PC-3 (cell line): ENCODE measurements at regions not wholly inside any gene's neighbourhood (a gene's known extent, or its start where the extent isn't known, plus 50 kb on each side); places are given as distances from the start of the nearest gene placed in this dataset.

ENCODE experiments used
- ATAC-seq: fragments of 200-7000 bp; cut with Tn5 transposase; 2 replicates; pipeline ENCODE4 v1.9.1; 2020; ENCODE audit warnings: mild to moderate bottlenecking, moderate library complexity
- BruUV-seq: library from RNA; stranded (reverse); fragments of 400-500 nt; replicated peaks from 2 replicates; lab custom pipeline; 2021; lab: Mats Ljungman, UMichigan
- CTCF ChIA-PET: fragments of 300-600 bp; sonication (Branson Sonifier 250); formaldehyde crosslinking; loops from one replicate; lab custom pipeline; 2022; ENCODE audit warnings: antibody characterized with exemption; lab: Charles Lee
- POLR2A ChIA-PET: fragments of 300-600 bp; sonication (Branson Sonifier 250); formaldehyde crosslinking; loops from one replicate; lab custom pipeline; 2022; ENCODE audit warnings: antibody characterized with exemption; ENCODE audit not compliant: unreplicated experiment; lab: Charles Lee
- DNase-seq: peaks from one replicate; pipeline ENCODE4 v3.0.0-alpha.2; 2015
- H2AFZ ChIP-seq: fragments of 300-600 bp; sonication (generic); 2 replicates; pipeline ENCODE4 v1.6.0; 2016; ENCODE audit warnings: antibody characterized with exemption, low read length
- H3F3A ChIP-seq: fragments of 300-600 bp; sonication (generic); one replicate; pipeline ENCODE4 v1.6.0; 2017; ENCODE audit warnings: antibody characterized with exemption, low read length, control low read depth, mild to moderate bottlenecking; ENCODE audit not compliant: unreplicated experiment
- H3K27ac ChIP-seq: fragments of 300-600 bp; sonication (generic); 2 replicates; pipeline ENCODE4 v1.5.1; 2016; ENCODE audit warnings: mild to moderate bottlenecking, low read length
- H3K27me3 ChIP-seq: fragments of 300-600 bp; sonication (generic); 2 replicates; pipeline ENCODE4 v1.6.1; 2016; ENCODE audit warnings: low read length, mixed read lengths
- H3K36me3 ChIP-seq: fragments of 300-600 bp; sonication (generic); 2 replicates; pipeline ENCODE4 v1.6.1; 2016; ENCODE audit warnings: low read depth, mixed run types, low read length, mixed read lengths
- H3K4me1 ChIP-seq: fragments of 300-600 bp; sonication (generic); 2 replicates; pipeline ENCODE4 v1.5.1; 2016; ENCODE audit warnings: low read length; ENCODE audit not compliant: insufficient read depth
- H3K4me2 ChIP-seq: fragments of 300-600 bp; sonication (generic); 2 replicates; pipeline ENCODE4 v1.6.0; 2016; ENCODE audit warnings: low read length
- H3K4me3 ChIP-seq: fragments of 300-600 bp; sonication (generic); 2 replicates; pipeline ENCODE4 v1.5.1; 2016; ENCODE audit warnings: mild to moderate bottlenecking, low read length, mixed read lengths
- H3K79me2 ChIP-seq: fragments of 300-600 bp; sonication (generic); 2 replicates; pipeline ENCODE4 v1.6.1; 2017; ENCODE audit warnings: low read length, mixed read lengths
- H3K9ac ChIP-seq: fragments of 300-600 bp; sonication (generic); 2 replicates; pipeline ENCODE4 v1.6.0; 2016; ENCODE audit warnings: mild to moderate bottlenecking, low read length
- H3K9me2 ChIP-seq: fragments of 300-600 bp; sonication (generic); replicated peaks from 2 replicates; pipeline ENCODE4 v1.6.1; 2016; ENCODE audit warnings: mixed run types, low read length, mixed read lengths
- H3K9me3 ChIP-seq: fragments of 300-600 bp; sonication (generic); 2 replicates; pipeline ENCODE4 v1.6.1; 2016; ENCODE audit warnings: low read length, mixed read lengths
- H4K20me1 ChIP-seq: fragments of 300-600 bp; sonication (generic); 2 replicates; pipeline ENCODE4 v1.6.1; 2016; ENCODE audit warnings: low read length, mixed read lengths
- EZH2 ChIP-seq: fragments of 300-600 bp; sonication (generic); IDR thresholded peaks from one replicate; pipeline ENCODE4 v1.6.1; 2017; ENCODE audit warnings: antibody characterized with exemption, mild to moderate bottlenecking, low read length; ENCODE audit not compliant: unreplicated experiment
- EZH2phosphoT487 ChIP-seq: fragments of 300-600 bp; sonication (generic); IDR thresholded peaks from 2 replicates; pipeline ENCODE4 v1.6.1; 2018; ENCODE audit warnings: mild to moderate bottlenecking, antibody characterized with exemption, low read length, borderline replicate concordance
- intact Hi-C: fragments of 100-400 bp; cut with micrococcal nuclease; formaldehyde crosslinking; loops from 2 replicates; pipeline ENCODE4 v1.9.0; 2023
- TF ChIP-seq, protein P1 (sequence below): fragments of 300-600 bp; sonication (generic); conservative IDR thresholded peaks from 2 replicates; pipeline ENCODE4 v1.5.1; 2017; ENCODE audit warnings: antibody characterized with exemption, low read depth, mild to moderate bottlenecking, low read length

DNA sequence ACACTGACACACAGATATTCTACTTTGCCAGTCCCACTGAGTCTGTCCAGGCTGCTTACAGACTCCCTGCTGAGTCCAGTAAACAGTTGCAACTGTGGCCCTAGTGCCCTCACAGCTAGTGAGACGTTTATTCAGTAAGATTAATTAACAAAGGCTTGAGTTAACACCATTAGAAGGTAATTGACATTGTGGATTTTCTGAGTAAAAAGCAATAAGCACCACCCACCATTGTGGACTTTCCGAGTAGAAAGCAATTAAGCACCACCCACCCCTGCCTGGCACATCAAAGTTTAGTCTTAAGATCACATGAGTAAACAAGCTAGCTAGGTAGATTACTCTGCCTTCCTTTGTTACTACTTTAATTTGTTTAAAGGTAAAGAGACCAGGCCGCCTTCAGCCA is 408.6 kb upstream of the IMPG1 start:
- H3K27ac ChIP-seq, result no peak overlapping the region
- no peaks in the 10 kb centered on the region for H3K79me2 ChIP-seq
- ChIA-PET CTCF (no interaction called here), POLR2A (no interaction called here)
- no peak for TF ChIP-seq EZH2
- TF ChIP-seq, protein P1, sequence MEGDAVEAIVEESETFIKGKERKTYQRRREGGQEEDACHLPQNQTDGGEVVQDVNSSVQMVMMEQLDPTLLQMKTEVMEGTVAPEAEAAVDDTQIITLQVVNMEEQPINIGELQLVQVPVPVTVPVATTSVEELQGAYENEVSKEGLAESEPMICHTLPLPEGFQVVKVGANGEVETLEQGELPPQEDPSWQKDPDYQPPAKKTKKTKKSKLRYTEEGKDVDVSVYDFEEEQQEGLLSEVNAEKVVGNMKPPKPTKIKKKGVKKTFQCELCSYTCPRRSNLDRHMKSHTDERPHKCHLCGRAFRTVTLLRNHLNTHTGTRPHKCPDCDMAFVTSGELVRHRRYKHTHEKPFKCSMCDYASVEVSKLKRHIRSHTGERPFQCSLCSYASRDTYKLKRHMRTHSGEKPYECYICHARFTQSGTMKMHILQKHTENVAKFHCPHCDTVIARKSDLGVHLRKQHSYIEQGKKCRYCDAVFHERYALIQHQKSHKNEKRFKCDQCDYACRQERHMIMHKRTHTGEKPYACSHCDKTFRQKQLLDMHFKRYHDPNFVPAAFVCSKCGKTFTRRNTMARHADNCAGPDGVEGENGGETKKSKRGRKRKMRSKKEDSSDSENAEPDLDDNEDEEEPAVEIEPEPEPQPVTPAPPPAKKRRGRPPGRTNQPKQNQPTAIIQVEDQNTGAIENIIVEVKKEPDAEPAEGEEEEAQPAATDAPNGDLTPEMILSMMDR, result no peak
- no peak for TF ChIP-seq EZH2phosphoT487
- H3K9me2 ChIP-seq, result no peaks in the 10 kb centered on the region
- H4K20me1 ChIP-seq, result no peaks in the 10 kb centered on the region
- no TSS peak for BruUV-seq
- no peak overlapping the region for H3K4me3 ChIP-seq
- no peaks in the 10 kb centered on the region for H3K27me3 ChIP-seq
- no peak overlapping the region for H3K9ac ChIP-seq
- no peaks in the 10 kb centered on the region for H3K4me1 ChIP-seq
- no peak for DNase-seq
- H3K36me3 ChIP-seq, result no peaks in the 10 kb centered on the region
- H2AFZ ChIP-seq, result no peak overlapping the region
- no peak overlapping the region for H3K4me2 ChIP-seq
- ATAC-seq, result no peak
- no peaks in the 10 kb centered on the region for H3K9me3 ChIP-seq
- intact Hi-C loops, result no loop called here
- H3F3A ChIP-seq, result no peaks in the 10 kb centered on the region

DNA sequence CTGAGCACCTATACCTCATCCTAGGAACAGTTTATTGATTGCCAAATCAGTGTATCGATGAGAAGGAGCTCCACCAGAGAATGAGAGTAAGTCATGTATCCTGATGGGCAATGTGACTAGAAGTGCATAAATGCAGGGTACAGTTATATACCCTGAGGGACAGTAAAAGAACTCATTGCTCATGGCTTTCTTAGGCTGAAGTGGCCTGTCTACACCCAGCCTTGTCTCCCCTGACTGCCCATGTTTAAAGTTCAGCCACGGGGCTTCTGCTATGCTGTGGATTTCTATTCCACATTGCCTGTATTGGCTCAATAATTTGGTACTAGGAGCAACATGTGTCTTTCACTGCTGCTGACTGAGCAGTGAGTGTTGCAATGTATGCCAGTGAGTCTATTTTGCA is 400.4 kb upstream of the IMPG1 start:
- no peak overlapping the region for H3K4me3 ChIP-seq
- ChIA-PET CTCF (no interaction called here), POLR2A (no interaction called here)
- ATAC-seq (no peak), DNase-seq (no peak)
- no peaks in the 10 kb centered on the region for H3K4me1 ChIP-seq
- no peaks in the 10 kb centered on the region for H3K79me2 ChIP-seq
- no peaks in the 10 kb centered on the region for H3F3A ChIP-seq
- H2AFZ ChIP-seq, result no peak overlapping the region
- no TSS peak for BruUV-seq
- no peak for TF ChIP-seq EZH2
- H3K4me2 ChIP-seq, result no peak overlapping the region
- no peaks in the 10 kb centered on the region for H3K9me3 ChIP-seq
- intact Hi-C loops, result no loop called here
- no peak overlapping the region for H3K27ac ChIP-seq
- no peaks in the 10 kb centered on the region for H3K9me2 ChIP-seq
- no peak overlapping the region for H3K9ac ChIP-seq
- H3K36me3 ChIP-seq, result no peaks in the 10 kb centered on the region
- no peaks in the 10 kb centered on the region for H4K20me1 ChIP-seq
- H3K27me3 ChIP-seq, result no peaks in the 10 kb centered on the region

DNA sequence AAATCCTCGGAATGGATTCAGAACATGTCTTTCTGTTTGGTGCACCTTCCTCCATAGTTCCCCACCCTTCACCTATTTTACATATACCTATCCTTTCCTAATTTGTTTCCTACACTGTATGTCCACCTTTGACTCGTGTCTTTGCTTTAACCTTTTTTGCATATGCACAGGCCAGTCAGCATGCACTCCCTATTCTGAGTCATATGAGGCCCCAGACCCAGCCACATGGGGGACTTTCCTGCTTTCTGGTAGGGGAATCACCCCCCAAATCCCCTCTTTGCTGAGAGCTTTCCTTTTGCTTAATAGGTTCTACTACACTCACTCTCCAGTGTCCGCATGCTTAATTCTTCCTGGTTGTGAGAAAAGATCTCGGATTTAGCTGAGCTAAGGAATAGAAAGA is 393.8 kb upstream of the IMPG1 start:
- H3K79me2 ChIP-seq, result no peaks in the 10 kb centered on the region
- no peaks in the 10 kb centered on the region for H3K4me1 ChIP-seq
- no peak overlapping the region for H3K4me2 ChIP-seq
- POLR2A ChIA-PET, result no interaction called here
- H4K20me1 ChIP-seq, result no peaks in the 10 kb centered on the region
- H3K9ac ChIP-seq, result no peak overlapping the region
- H3K9me2 ChIP-seq, result no peaks in the 10 kb centered on the region
- no peak overlapping the region for H3K27ac ChIP-seq
- no peak for DNase-seq
- no TSS peak for BruUV-seq
- no peaks in the 10 kb centered on the region for H3K27me3 ChIP-seq
- H3F3A ChIP-seq, result no peaks in the 10 kb centered on the region
- H2AFZ ChIP-seq, result no peak overlapping the region
- ATAC-seq, result no peak
- CTCF ChIA-PET, result no interaction called here
- H3K4me3 ChIP-seq, result no peak overlapping the region
- TF ChIP-seq EZH2 (no peak), EZH2phosphoT487 (no peak)
- TF ChIP-seq, protein P1, result no peak
- no peaks in the 10 kb centered on the region for H3K9me3 ChIP-seq
- intact Hi-C loops, result no loop called here
- no peaks in the 10 kb centered on the region for H3K36me3 ChIP-seq
